ENCODE measurements at regions not wholly inside any gene's neighbourhood (a gene's known extent, or its start where the extent isn't known, plus 50 kb on each side); places are given as distances from the start of the nearest gene placed in this dataset.

GRCh38 chr1:187433598-187433997, 604.8 kb downstream of the PLA2G4A start:
- H2BK120ac ChIP-seq (ENCODE audit: insufficient read depth, low read length, poor library complexity): no peak overlapping the region
- no peaks in the 10 kb centered on the region for H3K4me1 ChIP-seq (ENCODE audit: control insufficient read depth in 1 of 2, insufficient read depth in 2 of 2, low read length in 2 of 2)
- no peak overlapping the region for H3K23ac ChIP-seq (ENCODE audit: low read length)
- no peak overlapping the region for H2AK5ac ChIP-seq (ENCODE audit: low read length)
- H2BK12ac ChIP-seq (ENCODE audit: low read length): no peak overlapping the region
- no peaks in the 10 kb centered on the region for H3K9me3 ChIP-seq (ENCODE audit: insufficient read depth, low read depth, low read length)
- H3K14ac ChIP-seq (ENCODE audit: low read length): no peak overlapping the region
- no peak overlapping the region for H3K4me2 ChIP-seq (ENCODE audit: low read length)
- H3K27me3 ChIP-seq (ENCODE audit: insufficient read depth, low read length): no peaks in the 10 kb centered on the region
- H2BK5ac ChIP-seq (ENCODE audit: low read depth, low read length, poor library complexity): no peak overlapping the region
- no peak overlapping the region for H3K4me3 ChIP-seq (ENCODE audit: low read depth, low read length)
- H3K79me1 ChIP-seq (ENCODE audit: low read length): no peaks in the 10 kb centered on the region
- no peak overlapping the region for H3K4ac ChIP-seq (ENCODE audit: low read depth, low read length)
- H3K9ac ChIP-seq (ENCODE audit: low read length): no peak overlapping the region
- no peak overlapping the region for H3K27ac ChIP-seq (ENCODE audit: low read depth, low read length)
- no peak for DNase-seq
- H4K8ac ChIP-seq (ENCODE audit: low read depth, low read length): no peak overlapping the region
- H2AFZ ChIP-seq (ENCODE audit: insufficient read depth, low read length, poor library complexity): no peak overlapping the region
- WGBS (ENCODE audit: extremely low coverage, insufficient coverage, insufficient read length): no CpG with 5 or more reads among the region's 1 CpG
- no peaks in the 10 kb centered on the region for H3K79me2 ChIP-seq (ENCODE audit: control insufficient read depth, insufficient read depth, low read length, poor library complexity)
- H4K12ac ChIP-seq (ENCODE audit: low read depth, low read length): no peak overlapping the region
- H3K18ac ChIP-seq (ENCODE audit: low read length): no peak overlapping the region
- no peak overlapping the region for H4K91ac ChIP-seq (ENCODE audit: low read depth, low read length)
- H3K36me3 ChIP-seq (ENCODE audit: control insufficient read depth in 1 of 2, insufficient read depth in 2 of 2, low read length in 2 of 2): no peaks in the 10 kb centered on the region

GRCh38 chr1:187442603-187443002, 613.9 kb downstream of the PLA2G4A start:
- H3K9ac ChIP-seq (ENCODE audit: low read length): no peak overlapping the region
- H3K4me2 ChIP-seq (ENCODE audit: low read length): no peak overlapping the region
- WGBS (ENCODE audit: extremely low coverage, insufficient coverage, insufficient read length): no CpG with 5 or more reads among the region's 3 CpGs
- H3K23ac ChIP-seq (ENCODE audit: low read length): no peak overlapping the region
- H2BK5ac ChIP-seq (ENCODE audit: low read depth, low read length, poor library complexity): no peak overlapping the region
- H3K9me3 ChIP-seq (ENCODE audit: insufficient read depth, low read depth, low read length): no peaks in the 10 kb centered on the region
- no peak overlapping the region for H3K4me3 ChIP-seq (ENCODE audit: low read depth, low read length)
- no peak overlapping the region for H4K91ac ChIP-seq (ENCODE audit: low read depth, low read length)
- H3K18ac ChIP-seq (ENCODE audit: low read length): no peak overlapping the region
- H3K79me1 ChIP-seq (ENCODE audit: low read length): no peaks in the 10 kb centered on the region
- H4K12ac ChIP-seq (ENCODE audit: low read depth, low read length): no peak overlapping the region
- H3K36me3 ChIP-seq (ENCODE audit: control insufficient read depth in 1 of 2, insufficient read depth in 2 of 2, low read length in 2 of 2): no peaks in the 10 kb centered on the region
- no peak for DNase-seq
- H3K14ac ChIP-seq (ENCODE audit: low read length): no peak overlapping the region
- H2AK5ac ChIP-seq (ENCODE audit: low read length): no peak overlapping the region
- H4K8ac ChIP-seq (ENCODE audit: low read depth, low read length): no peak overlapping the region
- H3K27me3 ChIP-seq (ENCODE audit: insufficient read depth, low read length): no peaks in the 10 kb centered on the region
- H3K27ac ChIP-seq (ENCODE audit: low read depth, low read length): no peak overlapping the region
- H3K4ac ChIP-seq (ENCODE audit: low read depth, low read length): no peak overlapping the region
- H2BK12ac ChIP-seq (ENCODE audit: low read length): no peak overlapping the region
- no peak overlapping the region for H2AFZ ChIP-seq (ENCODE audit: insufficient read depth, low read length, poor library complexity)
- no peaks in the 10 kb centered on the region for H3K79me2 ChIP-seq (ENCODE audit: control insufficient read depth, insufficient read depth, low read length, poor library complexity)
- no peaks in the 10 kb centered on the region for H3K4me1 ChIP-seq (ENCODE audit: control insufficient read depth in 1 of 2, insufficient read depth in 2 of 2, low read length in 2 of 2)
- H2BK120ac ChIP-seq (ENCODE audit: insufficient read depth, low read length, poor library complexity): no peak overlapping the region

DNA sequence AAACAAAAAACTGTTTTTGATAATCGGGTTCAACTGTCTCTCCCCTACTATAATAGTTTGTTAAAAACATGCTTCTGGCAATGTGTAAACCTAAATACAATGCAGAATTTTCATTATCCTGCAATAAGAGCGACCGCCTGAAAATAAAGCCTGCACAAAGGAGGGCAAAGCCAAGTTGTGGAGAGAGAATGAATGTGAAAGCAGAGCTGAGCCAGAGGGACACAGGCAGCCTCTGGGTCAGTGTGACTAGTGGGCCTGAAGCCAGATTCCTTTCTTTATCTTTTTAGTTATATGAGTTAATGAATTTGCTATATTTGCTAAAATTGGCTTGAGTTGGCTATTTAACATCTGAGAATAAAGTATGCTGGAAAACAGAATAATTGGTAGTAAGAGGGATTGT, 615.2 kb downstream of the PLA2G4A start:
- Histone ChIP-seq H3K4me3 (ENCODE audit: low read depth, low read length) (no peak overlapping the region), H3K27ac (ENCODE audit: low read depth, low read length) (no peak overlapping the region), H3K23ac (ENCODE audit: low read length) (no peak overlapping the region), H2AK5ac (ENCODE audit: low read length) (no peak overlapping the region), H4K12ac (ENCODE audit: low read depth, low read length) (no peak overlapping the region), H3K4ac (ENCODE audit: low read depth, low read length) (no peak overlapping the region), H3K79me2 (ENCODE audit: control insufficient read depth, insufficient read depth, low read length, poor library complexity) (no peaks in the 10 kb centered on the region), H3K4me2 (ENCODE audit: low read length) (no peak overlapping the region), H3K4me1 (ENCODE audit: control insufficient read depth in 1 of 2, insufficient read depth in 2 of 2, low read length in 2 of 2) (no peaks in the 10 kb centered on the region), H4K91ac (ENCODE audit: low read depth, low read length) (no peak overlapping the region), H2AFZ (ENCODE audit: insufficient read depth, low read length, poor library complexity) (no peak overlapping the region), H3K79me1 (ENCODE audit: low read length) (no peaks in the 10 kb centered on the region), H3K9ac (ENCODE audit: low read length) (no peak overlapping the region), H2BK12ac (ENCODE audit: low read length) (no peak overlapping the region), H4K8ac (ENCODE audit: low read depth, low read length) (no peak overlapping the region), H3K27me3 (ENCODE audit: insufficient read depth, low read length) (no peaks in the 10 kb centered on the region), H3K36me3 (ENCODE audit: control insufficient read depth in 1 of 2, insufficient read depth in 2 of 2, low read length in 2 of 2) (no peaks in the 10 kb centered on the region), H2BK120ac (ENCODE audit: insufficient read depth, low read length, poor library complexity) (no peak overlapping the region), H3K9me3 (ENCODE audit: insufficient read depth, low read depth, low read length) (no peaks in the 10 kb centered on the region), H3K14ac (ENCODE audit: low read length) (no peak overlapping the region), H2BK5ac (ENCODE audit: low read depth, low read length, poor library complexity) (no peak overlapping the region), H3K18ac (ENCODE audit: low read length) (no peak overlapping the region)
- DNase-seq: no peak
- no CpG with 5 or more reads among the region's 3 CpGs for WGBS (ENCODE audit: extremely low coverage, insufficient coverage, insufficient read length)

- no CpG with 5 or more reads among the region's 2 CpGs for WGBS (ENCODE audit: extremely low coverage, insufficient coverage, insufficient read length)
- Histone ChIP-seq H3K4ac (ENCODE audit: low read depth, low read length) (no peak overlapping the region), H3K36me3 (ENCODE audit: control insufficient read depth in 1 of 2, insufficient read depth in 2 of 2, low read length in 2 of 2) (no peaks in the 10 kb centered on the region)
Measured at GRCh38 chr1:187445066-187445465, 616.3 kb downstream of the PLA2G4A start.

More at GRCh38 chr1:187445066-187445465, 616.3 kb downstream of the PLA2G4A start:
- no peak overlapping the region for H3K23ac ChIP-seq (ENCODE audit: low read length)
- H2BK120ac ChIP-seq (ENCODE audit: insufficient read depth, low read length, poor library complexity): no peak overlapping the region
- no peaks in the 10 kb centered on the region for H3K4me1 ChIP-seq (ENCODE audit: control insufficient read depth in 1 of 2, insufficient read depth in 2 of 2, low read length in 2 of 2)
- H2BK12ac ChIP-seq (ENCODE audit: low read length): no peak overlapping the region
- no peak overlapping the region for H3K14ac ChIP-seq (ENCODE audit: low read length)
- no peak overlapping the region for H3K4me2 ChIP-seq (ENCODE audit: low read length)
- H3K9me3 ChIP-seq (ENCODE audit: insufficient read depth, low read depth, low read length): no peaks in the 10 kb centered on the region
- no peak overlapping the region for H4K91ac ChIP-seq (ENCODE audit: low read depth, low read length)
- H3K18ac ChIP-seq (ENCODE audit: low read length): no peak overlapping the region
- H3K9ac ChIP-seq (ENCODE audit: low read length): no peak overlapping the region
- no peaks in the 10 kb centered on the region for H3K79me2 ChIP-seq (ENCODE audit: control insufficient read depth, insufficient read depth, low read length, poor library complexity)
- no peak overlapping the region for H4K8ac ChIP-seq (ENCODE audit: low read depth, low read length)
- no peaks in the 10 kb centered on the region for H3K79me1 ChIP-seq (ENCODE audit: low read length)
- no peak overlapping the region for H2AFZ ChIP-seq (ENCODE audit: insufficient read depth, low read length, poor library complexity)
- H3K4me3 ChIP-seq (ENCODE audit: low read depth, low read length): no peak overlapping the region
- H2BK5ac ChIP-seq (ENCODE audit: low read depth, low read length, poor library complexity): no peak overlapping the region
- no peaks in the 10 kb centered on the region for H3K27me3 ChIP-seq (ENCODE audit: insufficient read depth, low read length)
- no peak overlapping the region for H3K27ac ChIP-seq (ENCODE audit: low read depth, low read length)
- no peak overlapping the region for H2AK5ac ChIP-seq (ENCODE audit: low read length)
- DNase-seq: no peak
- H4K12ac ChIP-seq (ENCODE audit: low read depth, low read length): no peak overlapping the region

Data from trophoblast cell (in vitro differentiated cells and primary cell).